GM23338 (cell line): ENCODE measurements at regions not wholly inside any gene's neighbourhood (a gene's known extent, or its start where the extent isn't known, plus 50 kb on each side); places are given as distances from the start of the nearest gene placed in this dataset.

Source experiments
- ATAC-seq: fragments of 200-7000 bp; cut with Tn5 transposase; 3 replicates; pipeline ENCODE4 v1.9.1; 2020
- DNase-seq: peaks from one replicate; pipeline ENCODE4 v3.0.0-alpha.2; 2015; ENCODE audit warnings: low spot score
- H2AFZ ChIP-seq: fragments of 200-600 bp; sonication (generic); 2 replicates; pipeline ENCODE4 v1.8.0; 2016; ENCODE audit warnings: antibody characterized with exemption, mild to moderate bottlenecking, moderate library complexity
- H3F3A ChIP-seq: fragments of 200-600 bp; sonication (generic); replicated peaks from 2 replicates; pipeline ENCODE4 v1.8.0; 2017; ENCODE audit warnings: antibody characterized with exemption, mixed run types, low read depth
- H3K27ac ChIP-seq: fragments of 200-600 bp; sonication (generic); 2 replicates; pipeline ENCODE4 v1.6.1; 2016; ENCODE audit warnings: low read depth
- H3K27me3 ChIP-seq: fragments of 200-600 bp; sonication (generic); 2 replicates; pipeline ENCODE4 v1.8.0; 2016; ENCODE audit warnings: mild to moderate bottlenecking, mixed run types, moderate library complexity; ENCODE audit not compliant: insufficient read depth
- H3K36me3 ChIP-seq: fragments of 200-600 bp; sonication (generic); 2 replicates; pipeline ENCODE4 v1.8.0; 2016; ENCODE audit warnings: mild to moderate bottlenecking; ENCODE audit not compliant: insufficient read depth
- H3K4me1 ChIP-seq: fragments of 200-600 bp; sonication (generic); 2 replicates; pipeline ENCODE4 v1.8.0; 2016; ENCODE audit warnings: mild to moderate bottlenecking, moderate library complexity; ENCODE audit not compliant: insufficient read depth
- H3K4me2 ChIP-seq: fragments of 200-600 bp; sonication (generic); 2 replicates; pipeline ENCODE4 v1.7.1; 2017; ENCODE audit warnings: mixed run types
- H3K4me3 ChIP-seq: fragments of 200-600 bp; sonication (generic); 2 replicates; pipeline ENCODE4 v1.6.1; 2016; ENCODE audit warnings: mixed run types
- H3K79me2 ChIP-seq: fragments of 200-600 bp; sonication (generic); replicated peaks from 2 replicates; pipeline ENCODE4 v1.8.0; 2017; ENCODE audit warnings: mild to moderate bottlenecking; ENCODE audit not compliant: insufficient read depth
- H3K9me2 ChIP-seq: fragments of 200-600 bp; sonication (generic); 2 replicates; pipeline ENCODE4 v1.8.0; 2017; ENCODE audit not compliant: insufficient read depth
- H4K20me1 ChIP-seq: fragments of 200-600 bp; sonication (generic); replicated peaks from 2 replicates; pipeline ENCODE4 v1.8.0; 2017; ENCODE audit warnings: mild to moderate bottlenecking; ENCODE audit not compliant: insufficient read depth
- H3K27ac Mint-ChIP-seq: 2 replicates; pipeline ENCODE4 v1.8.0; 2020; ENCODE audit warnings: inconsistent platforms, mild to moderate bottlenecking, moderate library complexity, mixed read lengths
- H3K27me3 Mint-ChIP-seq: 3 replicates; pipeline ENCODE4 v1.8.0; 2022; ENCODE audit warnings: low read depth, mild to moderate bottlenecking, moderate library complexity, mixed read lengths, inconsistent platforms; ENCODE audit not compliant: insufficient read depth, poor library complexity
- H3K36me3 Mint-ChIP-seq: 3 replicates; pipeline ENCODE4 v1.8.0; 2021; ENCODE audit warnings: low read depth, mild to moderate bottlenecking, inconsistent platforms, moderate library complexity, mixed read lengths
- H3K4me1 Mint-ChIP-seq: 3 replicates; pipeline ENCODE4 v1.8.0; 2020; ENCODE audit warnings: mild to moderate bottlenecking, inconsistent platforms, mixed read lengths
- H3K4me3 Mint-ChIP-seq: 3 replicates; pipeline ENCODE4 v1.8.0; 2021; ENCODE audit warnings: moderate library complexity, mild to moderate bottlenecking, inconsistent platforms, mixed read lengths
- H3K9me3 Mint-ChIP-seq: 3 replicates; pipeline ENCODE4 v1.8.0; 2020; ENCODE audit warnings: moderate library complexity, mild to moderate bottlenecking, inconsistent platforms, mixed read lengths
- JUNB ChIP-seq: IDR thresholded peaks from one replicate; pipeline ENCODE4 v1.6.1; 2016; ENCODE audit warnings: antibody characterized with exemption; ENCODE audit not compliant: unreplicated experiment
- POLR2AphosphoS5 ChIP-seq: IDR thresholded peaks from 2 replicates; pipeline ENCODE4 v1.6.1; 2016; ENCODE audit warnings: antibody characterized with exemption, low read depth
- REST ChIP-seq: IDR thresholded peaks from one replicate; pipeline ENCODE4 v1.6.1; 2018; ENCODE audit warnings: antibody characterized with exemption; ENCODE audit not compliant: unreplicated experiment
- STAT1 ChIP-seq: IDR thresholded peaks from one replicate; pipeline ENCODE4 v1.6.1; 2016; ENCODE audit warnings: antibody characterized with exemption; ENCODE audit not compliant: unreplicated experiment
- ZNF114 ChIP-seq: fragments of 250-450 bp; sonication (Bioruptor Pico); IDR thresholded peaks from 2 replicates; pipeline ENCODE4 v1.5.0; 2020; ENCODE audit warnings: mild to moderate bottlenecking, moderate library complexity
- TF ChIP-seq, protein P1 (sequence below), 2 experiments: fragments of 200-600 bp in 1 of 2; sonication (generic) in 1 of 2; conservative IDR thresholded peaks; 2 replicates each; pipeline versions ENCODE4 v1.5.1 to v1.6.1; 2016 to 2017; ENCODE audit warnings: antibody characterized with exemption in 2 of 2, low read depth in 2 of 2, mild to moderate bottlenecking in 2 of 2, moderate library complexity in 1 of 2
- TF ChIP-seq, protein P2 (sequence below): IDR thresholded peaks from 2 replicates; pipeline ENCODE4 v1.6.1; 2016; ENCODE audit warnings: antibody characterized with exemption

DNA sequence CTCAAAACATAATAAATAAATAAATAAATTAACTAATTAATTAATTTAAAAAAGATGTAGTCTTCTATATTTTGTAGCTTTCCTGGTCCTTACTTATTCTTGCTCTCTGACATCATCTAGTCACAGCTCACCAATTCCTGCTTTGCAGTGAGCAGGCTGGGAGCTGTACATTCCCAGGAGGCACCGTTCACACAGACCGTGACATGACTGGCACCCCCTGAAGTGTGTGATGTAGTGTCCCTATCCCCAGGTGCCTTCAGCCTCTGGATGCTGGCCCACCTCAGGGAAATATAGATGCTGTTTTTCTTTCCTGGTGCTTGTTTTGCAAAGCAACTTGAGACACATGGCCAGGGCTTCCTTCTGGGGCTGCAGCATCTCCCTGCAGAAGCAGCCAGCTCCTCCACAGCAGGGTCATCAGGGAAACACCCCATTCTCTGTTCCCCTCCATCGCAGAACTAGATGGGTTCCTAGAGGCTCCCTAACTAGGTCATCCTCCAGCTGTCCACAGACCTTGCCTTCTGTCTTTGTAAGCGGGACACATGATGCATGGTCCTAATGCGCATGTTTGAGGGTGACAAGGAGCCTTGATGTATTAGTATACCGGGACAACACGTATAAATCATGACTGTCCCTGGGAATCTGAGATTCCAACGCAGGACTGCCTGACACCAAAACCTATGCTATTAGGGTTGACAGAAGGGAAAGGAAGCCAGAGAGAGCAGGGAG lies 76.4 kb downstream of the RHOB start:
- Mint-ChIP-seq H3K9me3 (no peaks in the 10 kb centered on the region), H3K27me3 (peaks cover 6% of the 10 kb centered on the region), H3K4me3 (no peak overlapping the region), H3K4me1 (peaks cover 8% of the 10 kb centered on the region), H3K36me3 (no peaks in the 10 kb centered on the region), H3K27ac (no peak overlapping the region)
- ATAC-seq (no peak), DNase-seq (no peak)
- no peak overlapping the region for H2AFZ ChIP-seq
- H3K79me2 ChIP-seq = no peaks in the 10 kb centered on the region
- H3K27me3 ChIP-seq = no peaks in the 10 kb centered on the region
- no peak overlapping the region for H3K4me3 ChIP-seq
- H3K4me2 ChIP-seq = no peak overlapping the region
- no peak overlapping the region for H3K27ac ChIP-seq
- no peaks in the 10 kb centered on the region for H3F3A ChIP-seq
- H3K36me3 ChIP-seq = no peaks in the 10 kb centered on the region
- TF ChIP-seq ZNF114 (CRISPR knock-in tag) = no peak
- TF ChIP-seq, protein P1, sequence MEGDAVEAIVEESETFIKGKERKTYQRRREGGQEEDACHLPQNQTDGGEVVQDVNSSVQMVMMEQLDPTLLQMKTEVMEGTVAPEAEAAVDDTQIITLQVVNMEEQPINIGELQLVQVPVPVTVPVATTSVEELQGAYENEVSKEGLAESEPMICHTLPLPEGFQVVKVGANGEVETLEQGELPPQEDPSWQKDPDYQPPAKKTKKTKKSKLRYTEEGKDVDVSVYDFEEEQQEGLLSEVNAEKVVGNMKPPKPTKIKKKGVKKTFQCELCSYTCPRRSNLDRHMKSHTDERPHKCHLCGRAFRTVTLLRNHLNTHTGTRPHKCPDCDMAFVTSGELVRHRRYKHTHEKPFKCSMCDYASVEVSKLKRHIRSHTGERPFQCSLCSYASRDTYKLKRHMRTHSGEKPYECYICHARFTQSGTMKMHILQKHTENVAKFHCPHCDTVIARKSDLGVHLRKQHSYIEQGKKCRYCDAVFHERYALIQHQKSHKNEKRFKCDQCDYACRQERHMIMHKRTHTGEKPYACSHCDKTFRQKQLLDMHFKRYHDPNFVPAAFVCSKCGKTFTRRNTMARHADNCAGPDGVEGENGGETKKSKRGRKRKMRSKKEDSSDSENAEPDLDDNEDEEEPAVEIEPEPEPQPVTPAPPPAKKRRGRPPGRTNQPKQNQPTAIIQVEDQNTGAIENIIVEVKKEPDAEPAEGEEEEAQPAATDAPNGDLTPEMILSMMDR (conservative IDR thresholded peaks at IDR 0.05; ENCODE audit: low read depth in 2 of 2) = no peak
- TF ChIP-seq, protein P2, sequence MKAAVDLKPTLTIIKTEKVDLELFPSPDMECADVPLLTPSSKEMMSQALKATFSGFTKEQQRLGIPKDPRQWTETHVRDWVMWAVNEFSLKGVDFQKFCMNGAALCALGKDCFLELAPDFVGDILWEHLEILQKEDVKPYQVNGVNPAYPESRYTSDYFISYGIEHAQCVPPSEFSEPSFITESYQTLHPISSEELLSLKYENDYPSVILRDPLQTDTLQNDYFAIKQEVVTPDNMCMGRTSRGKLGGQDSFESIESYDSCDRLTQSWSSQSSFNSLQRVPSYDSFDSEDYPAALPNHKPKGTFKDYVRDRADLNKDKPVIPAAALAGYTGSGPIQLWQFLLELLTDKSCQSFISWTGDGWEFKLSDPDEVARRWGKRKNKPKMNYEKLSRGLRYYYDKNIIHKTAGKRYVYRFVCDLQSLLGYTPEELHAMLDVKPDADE = no peak
- no peak for TF ChIP-seq POLR2AphosphoS5
- no peak for TF ChIP-seq REST
- TF ChIP-seq STAT1 = no peak
- H3K9me2 ChIP-seq = 0 out of 2 replicates have a peak, but pooled peaks cover 6% of the 10 kb centered on the region
- no peaks in the 10 kb centered on the region for H4K20me1 ChIP-seq
- no peaks in the 10 kb centered on the region for H3K4me1 ChIP-seq

GRCh38 chr2:20523799-20524187 lies 76.9 kb downstream of the RHOB start:
- Histone ChIP-seq H2AFZ (no peak overlapping the region), H3K27me3 (no peaks in the 10 kb centered on the region), H3K4me3 (no peak overlapping the region), H4K20me1 (no peaks in the 10 kb centered on the region), H3F3A (no peaks in the 10 kb centered on the region), H3K4me1 (no peaks in the 10 kb centered on the region), H3K36me3 (no peaks in the 10 kb centered on the region), H3K4me2 (no peak overlapping the region), H3K79me2 (no peaks in the 10 kb centered on the region), H3K9me2 (0 out of 2 replicates have a peak, but pooled peaks cover 2% of the 10 kb centered on the region), H3K27ac (no peak overlapping the region)
- no peak overlapping the region for H3K27ac Mint-ChIP-seq
- no peak overlapping the region for H3K4me3 Mint-ChIP-seq
- ATAC-seq (no peak), DNase-seq (no peak)
- TF ChIP-seq, protein P1 (conservative IDR thresholded peaks at IDR 0.05; ENCODE audit: low read depth in 2 of 2) = no peak
- no peak for TF ChIP-seq JUNB
- TF ChIP-seq ZNF114 (CRISPR knock-in tag) = no peak
- H3K9me3 Mint-ChIP-seq = no peaks in the 10 kb centered on the region
- H3K27me3 Mint-ChIP-seq = peaks cover 6% of the 10 kb centered on the region
- H3K36me3 Mint-ChIP-seq = no peaks in the 10 kb centered on the region
- peaks cover 8% of the 10 kb centered on the region for H3K4me1 Mint-ChIP-seq
